K562 (cell line): ENCODE measurements at regions not wholly inside any gene's neighbourhood (a gene's known extent, or its start where the extent isn't known, plus 50 kb on each side); places are given as distances from the start of the nearest gene placed in this dataset.
"Not testable (repeated sequence)": the region's sequence is repeated elsewhere in the genome, so short reads cannot be mapped to it uniquely, and the experiment has no call there.

Source experiments
- ATAC-seq: fragments of 200-7000 bp; cut with Tn5 transposase; 3 replicates; pipeline ENCODE4 v1.9.1; 2020; ENCODE audit warnings: moderate library complexity
- BruUV-seq: library from RNA; stranded (reverse); fragments of 400-500 nt; replicated peaks from 2 replicates; lab custom pipeline; 2021; lab: Mats Ljungman, UMichigan
- CTCF ChIA-PET: fragments of 300-600 bp; formaldehyde crosslinking; extraction: SDS; loops from one replicate; lab custom pipeline; 2021; ENCODE audit warnings: low intra/inter-chr PET ratio; lab: Yijun Ruan, JAX
- POLR2A ChIA-PET: fragments of 300-600, 350-650 bp; sonication (Branson Sonifier 250); formaldehyde crosslinking; extraction: SDS; loops from one replicate; lab custom pipeline; 2021; ENCODE audit warnings: antibody characterized with exemption, inconsistent platforms; lab: Yijun Ruan, JAX
- DNase-seq, 4 experiments: peaks; one replicate each; pipeline versions ENCODE4 v3.0.0 to v3.0.0-alpha.2; 2011 to 2018; ENCODE audit warnings: low spot score in 3 of 4, mixed read lengths in 3 of 4; ENCODE audit errors: extremely low read depth in 1 of 4
- FAIRE-seq: peaks from 2 replicates; lab custom pipeline; 2011; peaks lifted over from hg19 to GRCh38; lab: Jason Lieb, UNC
- H2AFZ ChIP-seq: 2 replicates; pipeline ENCODE4 v1.6.0; 2011; ENCODE audit warnings: low read depth, low read length, control low read depth, inconsistent platforms
- H3K27ac ChIP-seq: fragments of 200-600 bp; 3 replicates; pipeline ENCODE4 v1.8.0; 2011; ENCODE audit warnings: low read depth, mild to moderate bottlenecking, control low read depth, inconsistent platforms, low read length, moderate library complexity, mixed read lengths; ENCODE audit errors: extremely low read depth
- H3K27me3 ChIP-seq, 2 experiments: fragments of 300-600 bp in 1 of 2; 2 replicates in 1 of 2; 3 replicates in 1 of 2; pipeline versions ENCODE4 v1.6.0 to v1.8.0; 2011; ENCODE audit warnings: inconsistent platforms in 2 of 2, low read length in 2 of 2, mild to moderate bottlenecking in 1 of 2, mixed read lengths in 1 of 2, moderate library complexity in 1 of 2; ENCODE audit not compliant: control insufficient read depth in 2 of 2, insufficient read depth in 2 of 2
- H3K36me3 ChIP-seq: fragments of 300-600 bp; 3 replicates; pipeline ENCODE4 v1.8.0; 2011; ENCODE audit warnings: mild to moderate bottlenecking, low read length, inconsistent platforms; ENCODE audit not compliant: control insufficient read depth, insufficient read depth
- H3K4me1 ChIP-seq, 2 experiments: fragments of 200-600 bp in 1 of 2; replicated peaks in 1 of 2; 2 replicates in 1 of 2; 3 replicates in 1 of 2; pipeline versions ENCODE4 v1.5.1 to v1.8.0; 2011; ENCODE audit warnings: inconsistent platforms in 2 of 2, low read length in 2 of 2, mild to moderate bottlenecking in 1 of 2, mixed read lengths in 1 of 2, moderate library complexity in 1 of 2; ENCODE audit not compliant: control insufficient read depth in 2 of 2, insufficient read depth in 2 of 2
- H3K4me2 ChIP-seq: 2 replicates; pipeline ENCODE4 v1.6.1; 2011; ENCODE audit warnings: low read length, control low read depth, inconsistent platforms, mixed read lengths; ENCODE audit not compliant: insufficient read depth
- H3K4me3 ChIP-seq: fragments of 200-600 bp; sonication (generic), shearing (Covaris generic); 2 replicates; pipeline ENCODE4 v1.5.1; 2016; ENCODE audit warnings: control low read depth, inconsistent platforms
- H3K79me2 ChIP-seq: fragments of 200-600 bp; 3 replicates; pipeline ENCODE4 v1.8.0; 2011; ENCODE audit warnings: low read length, inconsistent platforms; ENCODE audit not compliant: control insufficient read depth, insufficient read depth
- H3K9ac ChIP-seq, 2 experiments: 2 replicates each; pipeline versions ENCODE4 v1.6.0 to v1.6.1; 2011; ENCODE audit warnings: low read depth in 2 of 2, low read length in 2 of 2, control low read depth in 1 of 2, inconsistent platforms in 1 of 2, mild to moderate bottlenecking in 1 of 2, mixed read lengths in 1 of 2; ENCODE audit not compliant: insufficient read depth in 1 of 2
- H3K9me1 ChIP-seq: one replicate; pipeline ENCODE4 v1.6.0; 2011; ENCODE audit warnings: inconsistent platforms, mild to moderate bottlenecking, low read length, moderate library complexity; ENCODE audit not compliant: control insufficient read depth, insufficient read depth
- H3K9me3 ChIP-seq: replicated peaks from 2 replicates; pipeline ENCODE4 v1.5.1; 2011; ENCODE audit warnings: low read depth, low read length, inconsistent platforms; ENCODE audit not compliant: control insufficient read depth, insufficient read depth
- H4K20me1 ChIP-seq: replicated peaks from 2 replicates; pipeline ENCODE4 v1.6.1; 2011; ENCODE audit warnings: low read length, inconsistent platforms, mixed read lengths; ENCODE audit not compliant: control insufficient read depth, insufficient read depth
- FOXK2 ChIP-seq, 2 experiments: fragments of 450-650 bp; IDR thresholded peaks in 1 of 2; conservative IDR thresholded peaks in 1 of 2; 2 replicates each; pipeline ENCODE4 v1.6.1; 2016; ENCODE audit warnings: low read depth in 2 of 2, mild to moderate bottlenecking in 1 of 2
- HNRNPH1 ChIP-seq: fragments of 200-400 bp; formaldehyde crosslinking; optimal IDR thresholded peaks from 2 replicates; pipeline ENCODE3; 2017; ENCODE audit warnings: low read depth, mild to moderate bottlenecking, low read length, moderate library complexity
- MECOM ChIP-seq: fragments of 250-450 bp; sonication (Bioruptor Pico); IDR thresholded peaks from 2 replicates; pipeline ENCODE4 v1.8.0; 2022; ENCODE audit warnings: inconsistent platforms
- PURB ChIP-seq: sonication (generic); formaldehyde crosslinking; IDR thresholded peaks from 2 replicates; pipeline ENCODE4 v1.9.0; 2021; ENCODE audit warnings: low read depth, mild to moderate bottlenecking, missing genetic modification reagents
- RBM34 ChIP-seq: fragments of 200-400 bp; formaldehyde crosslinking; IDR thresholded peaks from 2 replicates; pipeline ENCODE4 v1.6.1; 2018; ENCODE audit warnings: low read length, borderline replicate concordance; ENCODE audit not compliant: insufficient read depth
- SMAD3 ChIP-seq: fragments of 450-650 bp; formaldehyde crosslinking; conservative IDR thresholded peaks from 2 replicates; pipeline ENCODE4 v1.4.0; 2020; ENCODE audit warnings: mild to moderate bottlenecking
- USF1 ChIP-seq: sonication (generic); formaldehyde crosslinking; IDR thresholded peaks from 2 replicates; pipeline ENCODE4 v1.9.0; 2022; ENCODE audit warnings: mild to moderate bottlenecking, missing genetic modification reagents
- ZNF695 ChIP-seq: fragments of 450-650 bp; formaldehyde crosslinking; IDR thresholded peaks from 2 replicates; pipeline ENCODE4 v1.4.0; 2020; ENCODE audit warnings: mild to moderate bottlenecking, moderate library complexity
- ZNF740 ChIP-seq, 3 experiments: fragments of 200-800 bp in 1 of 3; sonication (Bioruptor generic) in 1 of 3; sonication (generic) in 1 of 3; formaldehyde crosslinking in 1 of 3; IDR thresholded peaks; 2 replicates each; pipeline versions ENCODE4 v1.6.1 to v1.8.0; 2016 to 2022; ENCODE audit warnings: mild to moderate bottlenecking in 2 of 3, missing compliant biosample characterization in 2 of 3, missing genetic modification characterization in 2 of 3, missing genetic modification reagents in 1 of 3
- WGBS: fragments of 100-300 bp; shearing (Covaris generic); methylation state at CpG from one replicate; pipeline ENCODE4 v1.1.6; 2016; ENCODE audit warnings: low coverage, mixed read lengths; ENCODE audit not compliant: insufficient coverage; ENCODE audit errors: missing lambda C conversion rate; 5-methylcytosine and 5-hydroxymethylcytosine counted together
- in situ Hi-C: fragments of 300-500 bp; cut with MboI; formaldehyde crosslinking; loops from 4 replicates; pipeline ENCODE4 v1.15.0; 2018; ENCODE audit warnings: inconsistent platforms, mixed read lengths
- intact Hi-C: fragments of 100-400 bp; cut with micrococcal nuclease; formaldehyde crosslinking; loops from 2 replicates; pipeline ENCODE4 v1.14.2; 2022
- TF ChIP-seq, protein P1 (sequence below): fragments of 200-800 bp; sonication (Bioruptor generic); IDR thresholded peaks from 2 replicates; pipeline ENCODE4 v1.6.1; 2017; ENCODE audit warnings: missing genetic modification characterization, missing compliant biosample characterization
- TF ChIP-seq, protein P2 (sequence below): fragments of 450-650 bp; IDR thresholded peaks from 2 replicates; pipeline ENCODE4 v1.6.1; 2016; ENCODE audit warnings: missing biosample characterization, missing genetic modification characterization

DNA sequence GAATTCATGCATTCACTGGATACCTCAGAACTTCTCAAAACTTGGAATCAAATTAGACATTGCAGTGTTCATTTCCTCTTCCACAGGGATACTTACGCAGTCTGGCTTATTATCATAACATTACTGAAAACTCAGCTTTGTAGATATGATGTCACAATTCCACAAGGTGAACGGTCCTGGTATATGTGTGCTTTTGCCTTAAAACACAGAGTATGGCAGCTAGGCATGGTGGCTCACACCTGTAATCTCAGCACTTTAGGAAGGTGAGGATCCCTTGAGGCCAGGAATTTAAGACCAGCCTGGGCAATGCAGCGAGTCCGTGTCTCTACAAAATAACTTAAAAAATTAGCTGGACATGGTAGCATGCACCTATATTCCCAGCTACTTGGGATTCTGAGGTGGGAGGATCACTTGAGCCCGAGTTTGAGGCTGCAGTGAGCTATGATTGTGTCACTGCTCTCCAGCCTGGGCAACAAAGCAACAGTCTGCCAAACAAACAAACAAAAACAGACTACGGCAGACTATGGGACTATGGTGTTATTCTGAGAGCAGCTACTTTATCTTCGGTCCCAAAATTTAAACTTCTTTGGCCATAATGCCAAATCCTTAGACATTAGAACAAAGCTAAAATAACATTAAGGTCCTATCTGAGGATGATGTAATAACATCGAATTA lies 1191.9 kb upstream of the SLC39A10 start:
- no peak for ATAC-seq
- Histone ChIP-seq H3K36me3 (no peaks in the 10 kb centered on the region), H4K20me1 (no peaks in the 10 kb centered on the region)

GRCh38 chr2:194462883-194463282 lies 1194.1 kb upstream of the SLC39A10 start:
- BruUV-seq, ATAC-seq, H3K4me2 ChIP-seq, H3K79me2 ChIP-seq, DNase-seq, H3K36me3 ChIP-seq, H3K9me3 ChIP-seq, H3K27ac ChIP-seq, H3K9ac ChIP-seq, H2AFZ ChIP-seq, CTCF ChIA-PET, H3K4me3 ChIP-seq, H3K27me3 ChIP-seq, FAIRE-seq, H4K20me1 ChIP-seq, in situ Hi-C loops, H3K9me1 ChIP-seq, POLR2A ChIA-PET, H3K4me1 ChIP-seq, intact Hi-C loops: not testable (repeated sequence)
- 36% methylated on average over 2 of the region's 2 CpGs for WGBS

More for the DNA sequence above, 1191.9 kb upstream of the SLC39A10 start:
- no peak overlapping the region for H3K9ac ChIP-seq
- no peak overlapping the region for H3K4me2 ChIP-seq
- TF ChIP-seq, protein P1, sequence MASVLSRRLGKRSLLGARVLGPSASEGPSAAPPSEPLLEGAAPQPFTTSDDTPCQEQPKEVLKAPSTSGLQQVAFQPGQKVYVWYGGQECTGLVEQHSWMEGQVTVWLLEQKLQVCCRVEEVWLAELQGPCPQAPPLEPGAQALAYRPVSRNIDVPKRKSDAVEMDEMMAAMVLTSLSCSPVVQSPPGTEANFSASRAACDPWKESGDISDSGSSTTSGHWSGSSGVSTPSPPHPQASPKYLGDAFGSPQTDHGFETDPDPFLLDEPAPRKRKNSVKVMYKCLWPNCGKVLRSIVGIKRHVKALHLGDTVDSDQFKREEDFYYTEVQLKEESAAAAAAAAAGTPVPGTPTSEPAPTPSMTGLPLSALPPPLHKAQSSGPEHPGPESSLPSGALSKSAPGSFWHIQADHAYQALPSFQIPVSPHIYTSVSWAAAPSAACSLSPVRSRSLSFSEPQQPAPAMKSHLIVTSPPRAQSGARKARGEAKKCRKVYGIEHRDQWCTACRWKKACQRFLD (CRISPR knock-in tag) = no peak
- TF ChIP-seq USF1 (CRISPR knock-in tag) = no peak
- TF ChIP-seq ZNF740 (CRISPR knock-in tag; IDR thresholded peaks at IDR 0.05) = no peak
- no peak for TF ChIP-seq ZNF740 (tag; IDR thresholded peaks at IDR 0.05)
- TF ChIP-seq PURB (CRISPR knock-in tag) = no peak
- no peak for TF ChIP-seq ZNF695 (CRISPR knock-in tag)
- TF ChIP-seq RBM34 = no peak
- TF ChIP-seq, protein P2, sequence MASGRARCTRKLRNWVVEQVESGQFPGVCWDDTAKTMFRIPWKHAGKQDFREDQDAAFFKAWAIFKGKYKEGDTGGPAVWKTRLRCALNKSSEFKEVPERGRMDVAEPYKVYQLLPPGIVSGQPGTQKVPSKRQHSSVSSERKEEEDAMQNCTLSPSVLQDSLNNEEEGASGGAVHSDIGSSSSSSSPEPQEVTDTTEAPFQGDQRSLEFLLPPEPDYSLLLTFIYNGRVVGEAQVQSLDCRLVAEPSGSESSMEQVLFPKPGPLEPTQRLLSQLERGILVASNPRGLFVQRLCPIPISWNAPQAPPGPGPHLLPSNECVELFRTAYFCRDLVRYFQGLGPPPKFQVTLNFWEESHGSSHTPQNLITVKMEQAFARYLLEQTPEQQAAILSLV (tag) = no peak
- TF ChIP-seq MECOM = no peak
- no peak for TF ChIP-seq FOXK2 (conservative IDR thresholded peaks at IDR 0.05 in 1 of 2, IDR thresholded peaks at IDR 0.05 in 1 of 2; ENCODE audit: low read depth in 2 of 2)
- TF ChIP-seq HNRNPH1 = no peak
- TF ChIP-seq SMAD3 (CRISPR knock-in tag) = no peak
- WGBS = 12% methylated on average over 8 of the region's 8 CpGs
- no peak for FAIRE-seq
- BruUV-seq = no TSS peak
- no peak overlapping the region for H2AFZ ChIP-seq
- intact Hi-C loops = no loop called here
- no peaks in the 10 kb centered on the region for H3K4me1 ChIP-seq
- POLR2A ChIA-PET = no interaction called here
- CTCF ChIA-PET = no interaction called here
- H3K4me3 ChIP-seq = no peak overlapping the region
- H3K27ac ChIP-seq = no peak overlapping the region
- no peaks in the 10 kb centered on the region for H3K79me2 ChIP-seq
- DNase-seq = no peak
- no peaks in the 10 kb centered on the region for H3K9me1 ChIP-seq
- H3K9me3 ChIP-seq = no peaks in the 10 kb centered on the region; the same call in 1 of the 2 replicates
- no peaks in the 10 kb centered on the region for H3K27me3 ChIP-seq
- in situ Hi-C loops = no loop called here
